ENCODE measurements at regions not wholly inside any gene's neighbourhood (a gene's known extent, or its start where the extent isn't known, plus 50 kb on each side); places are given as distances from the start of the nearest gene placed in this dataset.
"Not testable (repeated sequence)": the region's sequence is repeated elsewhere in the genome, so short reads cannot be mapped to it uniquely, and the experiment has no call there.

GRCh38 chr4:146051728-146052391 is 113.2 kb upstream of the ZNF827 start:
- H3K4me3 ChIP-seq (replicated peaks; ENCODE audit: low read depth, low read length), result no peak overlapping the region
- no peak for TF ChIP-seq CTCF (IDR thresholded peaks at IDR 0.05; ENCODE audit: low read length, missing control alignments)
- DNase-seq (ENCODE audit: low read depth), result peak; percentile 72

- no peak for DNase-seq (ENCODE audit: low read depth)
- TF ChIP-seq CTCF (IDR thresholded peaks at IDR 0.05; ENCODE audit: low read length, missing control alignments), result no peak
- no peak overlapping the region for H3K4me3 ChIP-seq (replicated peaks; ENCODE audit: low read depth, low read length)
Observed at GRCh38 chr4:146051223-146051622, 112.6 kb upstream of the ZNF827 start.

GRCh38 chr4:146049802-146050201 is 111.2 kb upstream of the ZNF827 start:
- no peak for TF ChIP-seq CTCF (IDR thresholded peaks at IDR 0.05; ENCODE audit: low read length, missing control alignments)
- no peak overlapping the region for H3K4me3 ChIP-seq (replicated peaks; ENCODE audit: low read depth, low read length)
- DNase-seq (ENCODE audit: low read depth), result no peak

GRCh38 chr4:146047768-146048167 is 109.1 kb upstream of the ZNF827 start:
- not testable (repeated sequence) for DNase-seq (ENCODE audit: low read depth); H3K4me3 ChIP-seq (replicated peaks; ENCODE audit: low read depth, low read length)

GRCh38 chr4:146041139-146042004 is 102.7 kb upstream of the ZNF827 start:
- no peak for TF ChIP-seq CTCF (IDR thresholded peaks at IDR 0.05; ENCODE audit: low read length, missing control alignments)
- no peak overlapping the region for H3K4me3 ChIP-seq (replicated peaks; ENCODE audit: low read depth, low read length)
- no peak for DNase-seq (ENCODE audit: low read depth)

GRCh38 chr4:146040623-146041022 is 102.0 kb upstream of the ZNF827 start:
- no peak for DNase-seq (ENCODE audit: low read depth)
- H3K4me3 ChIP-seq (replicated peaks; ENCODE audit: low read depth, low read length), result no peak overlapping the region
- TF ChIP-seq CTCF (IDR thresholded peaks at IDR 0.05; ENCODE audit: low read length, missing control alignments), result no peak

GRCh38 chr4:146033149-146033548 is 94.5 kb upstream of the ZNF827 start:
- no peak for DNase-seq (ENCODE audit: low read depth)
- no peak overlapping the region for H3K4me3 ChIP-seq (replicated peaks; ENCODE audit: low read depth, low read length)
- no peak for TF ChIP-seq CTCF (IDR thresholded peaks at IDR 0.05; ENCODE audit: low read length, missing control alignments)

All from fibroblast of pulmonary artery (primary cell).